ENCODE measurements at regions not wholly inside any gene's neighbourhood (a gene's known extent, or its start where the extent isn't known, plus 50 kb on each side); places are given as distances from the start of the nearest gene placed in this dataset.
"Not testable (repeated sequence)": the region's sequence is repeated elsewhere in the genome, so short reads cannot be mapped to it uniquely, and the experiment has no call there.

- no peak overlapping the region for H3K4me3 ChIP-seq
- H3K27me3 ChIP-seq: no peaks in the 10 kb centered on the region
- H3K27ac ChIP-seq: no peak overlapping the region
- H3K36me3 ChIP-seq: no peaks in the 10 kb centered on the region
- no peak for DNase-seq (ENCODE audit: low spot score)
- no peaks in the 10 kb centered on the region for H3K4me1 ChIP-seq
- TF ChIP-seq, protein P1, sequence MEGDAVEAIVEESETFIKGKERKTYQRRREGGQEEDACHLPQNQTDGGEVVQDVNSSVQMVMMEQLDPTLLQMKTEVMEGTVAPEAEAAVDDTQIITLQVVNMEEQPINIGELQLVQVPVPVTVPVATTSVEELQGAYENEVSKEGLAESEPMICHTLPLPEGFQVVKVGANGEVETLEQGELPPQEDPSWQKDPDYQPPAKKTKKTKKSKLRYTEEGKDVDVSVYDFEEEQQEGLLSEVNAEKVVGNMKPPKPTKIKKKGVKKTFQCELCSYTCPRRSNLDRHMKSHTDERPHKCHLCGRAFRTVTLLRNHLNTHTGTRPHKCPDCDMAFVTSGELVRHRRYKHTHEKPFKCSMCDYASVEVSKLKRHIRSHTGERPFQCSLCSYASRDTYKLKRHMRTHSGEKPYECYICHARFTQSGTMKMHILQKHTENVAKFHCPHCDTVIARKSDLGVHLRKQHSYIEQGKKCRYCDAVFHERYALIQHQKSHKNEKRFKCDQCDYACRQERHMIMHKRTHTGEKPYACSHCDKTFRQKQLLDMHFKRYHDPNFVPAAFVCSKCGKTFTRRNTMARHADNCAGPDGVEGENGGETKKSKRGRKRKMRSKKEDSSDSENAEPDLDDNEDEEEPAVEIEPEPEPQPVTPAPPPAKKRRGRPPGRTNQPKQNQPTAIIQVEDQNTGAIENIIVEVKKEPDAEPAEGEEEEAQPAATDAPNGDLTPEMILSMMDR (IDR thresholded peaks at IDR 0.05): no peak
- peaks cover 0 to 30% of the 10 kb centered on the region in 2 donors for H3K9me3 ChIP-seq
Observed at GRCh38 chrX:109155161-109155560, 326.7 kb downstream of the GUCY2F start.

DNA sequence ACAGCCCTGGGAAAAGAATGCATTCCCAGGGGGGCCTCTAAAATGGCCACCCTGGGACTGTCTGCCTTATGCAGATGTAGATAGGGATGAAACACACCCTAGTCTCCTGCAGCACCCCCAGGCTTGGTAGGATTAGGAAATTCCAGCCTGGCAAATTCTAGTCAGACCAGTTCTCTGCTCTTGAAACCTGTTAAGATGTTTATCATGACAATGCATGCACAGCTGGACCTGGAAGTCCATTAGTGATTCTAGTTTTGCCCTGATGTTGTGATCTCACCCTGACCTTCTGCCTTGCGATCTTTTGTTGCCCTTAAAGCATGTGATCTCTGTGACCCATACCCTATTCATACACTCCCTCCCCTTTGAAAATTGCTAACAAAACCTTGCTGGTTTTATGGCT is 337.7 kb downstream of the GUCY2F start:
- H3K27ac ChIP-seq; H3K27me3 ChIP-seq; H3K36me3 ChIP-seq; DNase-seq (ENCODE audit: low spot score); H3K4me3 ChIP-seq; H3K4me1 ChIP-seq: not testable (repeated sequence)
- peaks cover 0 to 33% of the 10 kb centered on the region in 2 donors for H3K9me3 ChIP-seq

DNA sequence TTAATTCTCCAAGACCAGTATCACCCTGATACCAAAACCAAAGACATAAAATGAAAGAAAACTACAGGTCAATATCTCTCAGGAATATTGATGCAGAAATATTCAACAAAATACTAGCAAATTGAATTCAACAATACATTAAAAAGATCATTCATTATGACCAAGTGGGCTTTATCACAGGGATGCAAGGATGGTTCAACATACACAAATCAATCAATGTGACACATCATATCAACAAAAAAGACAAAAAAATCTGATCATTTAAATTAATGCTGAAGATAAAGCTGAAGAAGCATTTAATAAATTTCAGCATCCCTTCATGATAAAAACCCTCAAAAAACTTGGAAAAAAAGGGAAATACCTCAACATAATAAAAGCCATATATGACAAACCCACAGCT is 341.4 kb downstream of the GUCY2F start:
- no peak overlapping the region for H3K27ac ChIP-seq
- no peaks in the 10 kb centered on the region for H3K36me3 ChIP-seq
- no peaks in the 10 kb centered on the region for H3K27me3 ChIP-seq
- DNase-seq (ENCODE audit: low spot score): no peak
- H3K4me3 ChIP-seq: no peak overlapping the region
- H3K4me1 ChIP-seq: no peaks in the 10 kb centered on the region
- peaks cover 0 to 62% of the 10 kb centered on the region in 2 donors for H3K9me3 ChIP-seq
- TF ChIP-seq, protein P1 (IDR thresholded peaks at IDR 0.05): no peak

GRCh38 chrX:109134777-109135176 is 347.1 kb downstream of the GUCY2F start:
- Histone ChIP-seq H3K27me3 (no peaks in the 10 kb centered on the region), H3K9me3 (peaks cover 0 to 52% of the 10 kb centered on the region in 2 donors), H3K27ac (no peak overlapping the region), H3K4me3 (no peak overlapping the region), H3K36me3 (no peaks in the 10 kb centered on the region), H3K4me1 (no peaks in the 10 kb centered on the region)
- TF ChIP-seq, protein P1 (IDR thresholded peaks at IDR 0.05): no peak
- DNase-seq (ENCODE audit: low spot score): no peak

GRCh38 chrX:109125304-109125703 is 356.6 kb downstream of the GUCY2F start:
- H3K36me3 ChIP-seq: no peaks in the 10 kb centered on the region
- H3K4me3 ChIP-seq: no peak overlapping the region
- H3K9me3 ChIP-seq: no peaks in the 10 kb centered on the region
- H3K4me1 ChIP-seq: no peaks in the 10 kb centered on the region
- no peak overlapping the region for H3K27ac ChIP-seq
- TF ChIP-seq, protein P1 (IDR thresholded peaks at IDR 0.05): no peak
- no peaks in the 10 kb centered on the region for H3K27me3 ChIP-seq
- DNase-seq (ENCODE audit: low spot score): no peak

DNA sequence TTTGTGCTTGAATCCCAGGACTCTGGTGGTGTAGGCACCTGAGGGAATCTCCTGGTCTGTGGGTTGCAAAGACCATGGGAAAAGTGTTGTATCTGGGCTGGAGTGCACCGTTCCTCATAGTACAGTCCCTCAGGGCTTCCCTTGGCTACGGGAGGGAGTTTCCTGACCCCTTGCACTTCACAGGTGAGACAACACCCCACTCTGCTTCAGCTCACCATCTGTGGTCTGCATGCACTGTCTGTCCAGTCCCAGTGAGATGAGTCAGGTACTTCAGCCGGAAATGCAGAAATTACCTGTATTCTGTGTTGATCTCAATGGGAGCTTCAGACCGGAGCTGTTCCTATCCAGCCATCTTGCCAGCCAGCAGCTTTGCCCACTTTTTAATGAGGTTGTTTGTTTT is 353.0 kb upstream of the IRS4 start:
- Histone ChIP-seq H3K4me1 (no peaks in the 10 kb centered on the region), H3K4me3 (no peak overlapping the region), H3K36me3 (no peaks in the 10 kb centered on the region), H3K9me3 (peaks cover 0 to 7% of the 10 kb centered on the region in 2 donors), H3K27me3 (no peaks in the 10 kb centered on the region), H3K27ac (no peak overlapping the region)
- DNase-seq (ENCODE audit: low spot score): no peak
- TF ChIP-seq, protein P1 (IDR thresholded peaks at IDR 0.05): no peak

Data from right atrium auricular region (tissue), 2 donors.